ENCODE measurements at regions not wholly inside any gene's neighbourhood (a gene's known extent, or its start where the extent isn't known, plus 50 kb on each side); places are given as distances from the start of the nearest gene placed in this dataset.
A peak's percentile ranks its signal among the peaks of the same experiment; 100 is the strongest.

DNA sequence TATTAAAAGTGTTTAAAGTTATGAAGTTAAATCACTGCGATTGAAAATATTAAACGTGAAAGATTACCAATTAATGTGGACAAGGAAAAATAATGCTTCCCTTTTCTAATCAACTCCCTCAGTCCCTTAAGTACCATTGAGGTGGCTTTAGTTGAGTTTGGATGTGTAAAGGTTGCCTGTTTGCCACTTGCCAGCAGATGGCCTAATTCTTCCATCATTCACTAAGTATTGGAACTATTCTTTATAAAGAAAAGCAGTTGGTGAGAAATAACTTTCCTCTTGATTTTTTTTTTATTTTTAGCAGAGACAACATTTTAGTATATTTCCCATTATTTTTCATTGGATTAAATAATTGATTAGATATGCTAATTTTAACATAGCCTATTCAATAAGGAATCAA lies 295.9 kb upstream of the TACR3 start:
- ChIA-PET CTCF (no interaction called here), POLR2A (no interaction called here)
- Histone ChIP-seq H3K27ac (ENCODE audit: low read depth in 2 of 2, low read length in 1 of 2) (no peak overlapping the region), H3K9me3 (no peaks in the 10 kb centered on the region), H3K36me3 (replicated peaks in 1 of 2; ENCODE audit: control insufficient read depth in 1 of 2, insufficient read depth in 2 of 2, low read length in 1 of 2) (no peaks in the 10 kb centered on the region), H3K9me2 (no peaks in the 10 kb centered on the region), H3K4me2 (no peak overlapping the region), H3K4me3 (ENCODE audit: low read depth in 2 of 2, low read length in 1 of 2) (peak overlapping the region in 1 of 2 experiments; percentile 8; a peak in 1 of 4 replicates), H2AFZ (ENCODE audit: low read depth) (no peak overlapping the region), H4K20me1 (ENCODE audit: insufficient read depth) (no peaks in the 10 kb centered on the region), H3F3A (replicated peaks; ENCODE audit: insufficient read depth) (no peaks in the 10 kb centered on the region), H3K4me1 (ENCODE audit: control insufficient read depth in 1 of 2, insufficient read depth in 2 of 2, low read depth in 1 of 2, low read length in 1 of 2) (no peaks in the 10 kb centered on the region), H3K27me3 (ENCODE audit: insufficient read depth) (no peaks in the 10 kb centered on the region), H3K9ac (no peak overlapping the region), H3K79me2 (ENCODE audit: insufficient read depth) (no peaks in the 10 kb centered on the region)
- DNase-seq: no peak
- WGBS (ENCODE audit: low lambda C conversion rate): 2% methylated on average over 2 of the region's 2 CpGs
- TF ChIP-seq, protein P1, sequence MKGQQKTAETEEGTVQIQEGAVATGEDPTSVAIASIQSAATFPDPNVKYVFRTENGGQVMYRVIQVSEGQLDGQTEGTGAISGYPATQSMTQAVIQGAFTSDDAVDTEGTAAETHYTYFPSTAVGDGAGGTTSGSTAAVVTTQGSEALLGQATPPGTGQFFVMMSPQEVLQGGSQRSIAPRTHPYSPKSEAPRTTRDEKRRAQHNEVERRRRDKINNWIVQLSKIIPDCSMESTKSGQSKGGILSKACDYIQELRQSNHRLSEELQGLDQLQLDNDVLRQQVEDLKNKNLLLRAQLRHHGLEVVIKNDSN (IDR thresholded peaks at IDR 0.05; ENCODE audit: borderline replicate concordance, low read depth): no peak
- TF ChIP-seq RAD21 (IDR thresholded peaks at IDR 0.05; ENCODE audit: low read length): peak; percentile 50
- TF ChIP-seq SMC3 (IDR thresholded peaks at IDR 0.05; ENCODE audit: low read depth, low read length): 0 out of 2 replicates have a peak, but pooled peaks have one; percentile 23
- no peak for TF ChIP-seq RCOR1 (IDR thresholded peaks at IDR 0.05; ENCODE audit: low read length)
- peak; percentile 43 for TF ChIP-seq CTCF (IDR thresholded peaks at IDR 0.05)

DNA sequence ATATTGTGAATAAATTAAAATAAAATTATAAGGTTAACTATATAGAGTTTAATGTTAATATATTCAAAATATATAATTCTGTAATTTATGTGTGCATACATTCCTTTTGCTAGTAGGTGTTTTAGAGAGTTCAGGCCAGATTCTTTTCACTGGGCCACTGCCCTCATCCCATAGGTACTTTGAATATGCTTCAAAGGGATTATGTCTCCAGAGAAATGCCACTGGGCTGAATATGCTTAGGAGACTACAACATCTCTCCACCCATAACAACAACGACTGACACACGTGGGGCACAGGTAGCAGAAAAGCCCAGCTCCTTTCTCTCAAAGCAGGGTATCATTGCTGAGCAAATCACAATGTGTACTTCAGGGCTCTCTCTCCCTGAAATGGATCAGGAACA lies 290.9 kb upstream of the TACR3 start:
- no peaks in the 10 kb centered on the region for H3K36me3 ChIP-seq (replicated peaks in 1 of 2; ENCODE audit: control insufficient read depth in 1 of 2, insufficient read depth in 2 of 2, low read length in 1 of 2)
- H3K4me2 ChIP-seq: no peak overlapping the region
- TF ChIP-seq MXI1 (IDR thresholded peaks at IDR 0.05; ENCODE audit: low read depth, low read length): no peak
- no peak for TF ChIP-seq PBX3 (IDR thresholded peaks at IDR 0.05)
- no peak for TF ChIP-seq TEAD4 (IDR thresholded peaks at IDR 0.05; ENCODE audit: borderline replicate concordance, insufficient read depth)
- no peak for TF ChIP-seq FOXM1 (IDR thresholded peaks at IDR 0.05; ENCODE audit: low read depth)
- no peak for TF ChIP-seq RCOR1 (IDR thresholded peaks at IDR 0.05; ENCODE audit: low read length)
- no peak for TF ChIP-seq TCF12 (IDR thresholded peaks at IDR 0.05)
- no peak for TF ChIP-seq YY1 (IDR thresholded peaks at IDR 0.05; ENCODE audit: low read depth)
- TF ChIP-seq, protein P2, sequence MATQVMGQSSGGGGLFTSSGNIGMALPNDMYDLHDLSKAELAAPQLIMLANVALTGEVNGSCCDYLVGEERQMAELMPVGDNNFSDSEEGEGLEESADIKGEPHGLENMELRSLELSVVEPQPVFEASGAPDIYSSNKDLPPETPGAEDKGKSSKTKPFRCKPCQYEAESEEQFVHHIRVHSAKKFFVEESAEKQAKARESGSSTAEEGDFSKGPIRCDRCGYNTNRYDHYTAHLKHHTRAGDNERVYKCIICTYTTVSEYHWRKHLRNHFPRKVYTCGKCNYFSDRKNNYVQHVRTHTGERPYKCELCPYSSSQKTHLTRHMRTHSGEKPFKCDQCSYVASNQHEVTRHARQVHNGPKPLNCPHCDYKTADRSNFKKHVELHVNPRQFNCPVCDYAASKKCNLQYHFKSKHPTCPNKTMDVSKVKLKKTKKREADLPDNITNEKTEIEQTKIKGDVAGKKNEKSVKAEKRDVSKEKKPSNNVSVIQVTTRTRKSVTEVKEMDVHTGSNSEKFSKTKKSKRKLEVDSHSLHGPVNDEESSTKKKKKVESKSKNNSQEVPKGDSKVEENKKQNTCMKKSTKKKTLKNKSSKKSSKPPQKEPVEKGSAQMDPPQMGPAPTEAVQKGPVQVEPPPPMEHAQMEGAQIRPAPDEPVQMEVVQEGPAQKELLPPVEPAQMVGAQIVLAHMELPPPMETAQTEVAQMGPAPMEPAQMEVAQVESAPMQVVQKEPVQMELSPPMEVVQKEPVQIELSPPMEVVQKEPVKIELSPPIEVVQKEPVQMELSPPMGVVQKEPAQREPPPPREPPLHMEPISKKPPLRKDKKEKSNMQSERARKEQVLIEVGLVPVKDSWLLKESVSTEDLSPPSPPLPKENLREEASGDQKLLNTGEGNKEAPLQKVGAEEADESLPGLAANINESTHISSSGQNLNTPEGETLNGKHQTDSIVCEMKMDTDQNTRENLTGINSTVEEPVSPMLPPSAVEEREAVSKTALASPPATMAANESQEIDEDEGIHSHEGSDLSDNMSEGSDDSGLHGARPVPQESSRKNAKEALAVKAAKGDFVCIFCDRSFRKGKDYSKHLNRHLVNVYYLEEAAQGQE (IDR thresholded peaks at IDR 0.05; ENCODE audit: low read depth, low read length): no peak
- no peak for TF ChIP-seq USF2 (IDR thresholded peaks at IDR 0.05; ENCODE audit: borderline replicate concordance, low read depth, low read length)
- TF ChIP-seq RXRA (IDR thresholded peaks at IDR 0.05; ENCODE audit: borderline replicate concordance, low read depth): no peak
- no peak for TF ChIP-seq CHD2 (IDR thresholded peaks at IDR 0.05; ENCODE audit: low read length, partially characterized antibody)
- TF ChIP-seq ELF1 (IDR thresholded peaks at IDR 0.05): no peak
- TF ChIP-seq RFX5 (IDR thresholded peaks at IDR 0.05; ENCODE audit: low read length): no peak
- no peak for TF ChIP-seq POLR2AphosphoS5 (IDR thresholded peaks at IDR 0.05; ENCODE audit: low read depth, low read length)
- TF ChIP-seq FOXJ3 (CRISPR knock-in tag; IDR thresholded peaks at IDR 0.05): no peak
- H3K9me3 ChIP-seq: no peaks in the 10 kb centered on the region
- no peaks in the 10 kb centered on the region for H3K27me3 ChIP-seq (ENCODE audit: insufficient read depth)
- H3F3A ChIP-seq (replicated peaks; ENCODE audit: insufficient read depth): no peaks in the 10 kb centered on the region
- H3K9ac ChIP-seq: no peak overlapping the region
- H2AFZ ChIP-seq (ENCODE audit: low read depth): no peak overlapping the region
- no peak overlapping the region for H3K4me3 ChIP-seq (ENCODE audit: low read depth in 2 of 2, low read length in 1 of 2)
- CTCF ChIA-PET: no interaction called here
- H3K9me2 ChIP-seq: no peaks in the 10 kb centered on the region
- no peak for DNase-seq
- no peak overlapping the region for H3K27ac ChIP-seq (ENCODE audit: low read depth in 2 of 2, low read length in 1 of 2)
- H3K4me1 ChIP-seq (ENCODE audit: control insufficient read depth in 1 of 2, insufficient read depth in 2 of 2, low read depth in 1 of 2, low read length in 1 of 2): no peaks in the 10 kb centered on the region
- no peaks in the 10 kb centered on the region for H3K79me2 ChIP-seq (ENCODE audit: insufficient read depth)
- H4K20me1 ChIP-seq (ENCODE audit: insufficient read depth): no peaks in the 10 kb centered on the region
- WGBS (ENCODE audit: low lambda C conversion rate): 21% methylated on average over 2 of the region's 2 CpGs
- POLR2A ChIA-PET: no interaction called here

All from SK-N-SH (cell line).